ENCODE measurements at regions not wholly inside any gene's neighbourhood (a gene's known extent, or its start where the extent isn't known, plus 50 kb on each side); places are given as distances from the start of the nearest gene placed in this dataset.
"Not testable (repeated sequence)": the region's sequence is repeated elsewhere in the genome, so short reads cannot be mapped to it uniquely, and the experiment has no call there.

GRCh38 chr1:219839595-219839994, 88.8 kb downstream of the SLC30A10 start:
- H3K18ac ChIP-seq (ENCODE audit: low read length); H2AK5ac ChIP-seq (ENCODE audit: low read length); H3K4me3 ChIP-seq (ENCODE audit: low read depth, low read length); H2BK5ac ChIP-seq (ENCODE audit: low read depth, low read length, poor library complexity); H3K4ac ChIP-seq (ENCODE audit: low read depth, low read length); H3K27me3 ChIP-seq (ENCODE audit: insufficient read depth, low read length); H2BK120ac ChIP-seq (ENCODE audit: insufficient read depth, low read length, poor library complexity); H2AFZ ChIP-seq (ENCODE audit: insufficient read depth, low read length, poor library complexity); DNase-seq; H3K9ac ChIP-seq (ENCODE audit: low read length); H3K14ac ChIP-seq (ENCODE audit: low read length); H3K79me2 ChIP-seq (ENCODE audit: control insufficient read depth, insufficient read depth, low read length, poor library complexity); H4K12ac ChIP-seq (ENCODE audit: low read depth, low read length); H3K4me1 ChIP-seq (ENCODE audit: control insufficient read depth in 1 of 2, insufficient read depth in 2 of 2, low read length in 2 of 2); H3K27ac ChIP-seq (ENCODE audit: low read depth, low read length); H2BK12ac ChIP-seq (ENCODE audit: low read length); H3K79me1 ChIP-seq (ENCODE audit: low read length); H3K9me3 ChIP-seq (ENCODE audit: insufficient read depth, low read depth, low read length); H3K23ac ChIP-seq (ENCODE audit: low read length); H3K36me3 ChIP-seq (ENCODE audit: control insufficient read depth in 1 of 2, insufficient read depth in 2 of 2, low read length in 2 of 2): not testable (repeated sequence)
- H4K8ac ChIP-seq (ENCODE audit: low read depth, low read length): peak overlapping the region; percentile 10
- WGBS (ENCODE audit: extremely low coverage, insufficient coverage, insufficient read length): no CpG with 5 or more reads among the region's 15 CpGs
- peak overlapping the region; percentile 31 for H3K4me2 ChIP-seq (ENCODE audit: low read length)
- H4K91ac ChIP-seq (ENCODE audit: low read depth, low read length): peak overlapping the region; percentile 37

DNA sequence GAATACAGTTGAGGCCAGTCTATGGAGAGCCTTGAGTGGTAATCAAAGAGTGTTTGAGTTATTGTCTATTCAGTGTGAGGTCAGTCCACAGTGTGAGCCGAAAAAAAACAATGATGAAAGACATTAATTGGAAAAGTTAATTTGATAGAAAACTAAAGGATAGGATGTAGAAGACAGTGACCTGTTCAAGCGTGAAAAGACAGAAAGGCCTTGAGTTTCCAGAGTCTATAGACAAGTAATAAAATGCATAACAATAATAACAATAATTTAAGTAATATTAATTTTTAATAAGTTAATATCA, 90.4 kb downstream of the SLC30A10 start:
- no peaks in the 10 kb centered on the region for H3K9me3 ChIP-seq (ENCODE audit: insufficient read depth, low read depth, low read length)
- no peak for DNase-seq
- no peak overlapping the region for H2BK12ac ChIP-seq (ENCODE audit: low read length)
- no peak overlapping the region for H3K4me2 ChIP-seq (ENCODE audit: low read length)
- no peak overlapping the region for H2AK5ac ChIP-seq (ENCODE audit: low read length)
- H2BK5ac ChIP-seq (ENCODE audit: low read depth, low read length, poor library complexity): no peak overlapping the region
- no peak overlapping the region for H3K27ac ChIP-seq (ENCODE audit: low read depth, low read length)
- no peak overlapping the region for H4K91ac ChIP-seq (ENCODE audit: low read depth, low read length)
- no peak overlapping the region for H2AFZ ChIP-seq (ENCODE audit: insufficient read depth, low read length, poor library complexity)
- no peak overlapping the region for H3K4me3 ChIP-seq (ENCODE audit: low read depth, low read length)
- no peak overlapping the region for H4K12ac ChIP-seq (ENCODE audit: low read depth, low read length)
- H3K23ac ChIP-seq (ENCODE audit: low read length): no peak overlapping the region
- H4K8ac ChIP-seq (ENCODE audit: low read depth, low read length): no peak overlapping the region
- no peaks in the 10 kb centered on the region for H3K27me3 ChIP-seq (ENCODE audit: insufficient read depth, low read length)
- H3K79me2 ChIP-seq (ENCODE audit: control insufficient read depth, insufficient read depth, low read length, poor library complexity): no peaks in the 10 kb centered on the region
- no peaks in the 10 kb centered on the region for H3K79me1 ChIP-seq (ENCODE audit: low read length)
- no peaks in the 10 kb centered on the region for H3K36me3 ChIP-seq (ENCODE audit: control insufficient read depth in 1 of 2, insufficient read depth in 2 of 2, low read length in 2 of 2)
- no peak overlapping the region for H3K18ac ChIP-seq (ENCODE audit: low read length)
- no peak overlapping the region for H3K9ac ChIP-seq (ENCODE audit: low read length)
- no peak overlapping the region for H3K14ac ChIP-seq (ENCODE audit: low read length)
- peaks cover 2 to 4% of the 10 kb centered on the region in 2 experiments for H3K4me1 ChIP-seq (ENCODE audit: control insufficient read depth in 1 of 2, insufficient read depth in 2 of 2, low read length in 2 of 2)
- no peak overlapping the region for H3K4ac ChIP-seq (ENCODE audit: low read depth, low read length)
- H2BK120ac ChIP-seq (ENCODE audit: insufficient read depth, low read length, poor library complexity): no peak overlapping the region
- no CpG with 5 or more reads among the region's 2 CpGs for WGBS (ENCODE audit: extremely low coverage, insufficient coverage, insufficient read length)

- no peak overlapping the region for H2AFZ ChIP-seq (ENCODE audit: insufficient read depth, low read length, poor library complexity)
- no peak overlapping the region for H2BK5ac ChIP-seq (ENCODE audit: low read depth, low read length, poor library complexity)
- no CpG with 5 or more reads among the region's 7 CpGs for WGBS (ENCODE audit: extremely low coverage, insufficient coverage, insufficient read length)
- H2BK120ac ChIP-seq (ENCODE audit: insufficient read depth, low read length, poor library complexity): no peak overlapping the region
- H3K79me2 ChIP-seq (ENCODE audit: control insufficient read depth, insufficient read depth, low read length, poor library complexity): no peaks in the 10 kb centered on the region
- peak; percentile 38 to 79 for DNase-seq
- H3K14ac ChIP-seq (ENCODE audit: low read length): no peak overlapping the region
- no peak overlapping the region for H2AK5ac ChIP-seq (ENCODE audit: low read length)
- no peak overlapping the region for H2BK12ac ChIP-seq (ENCODE audit: low read length)
- H4K12ac ChIP-seq (ENCODE audit: low read depth, low read length): no peak overlapping the region
- no peak overlapping the region for H3K9ac ChIP-seq (ENCODE audit: low read length)
- no peak overlapping the region for H3K4me2 ChIP-seq (ENCODE audit: low read length)
- H3K36me3 ChIP-seq (ENCODE audit: control insufficient read depth in 1 of 2, insufficient read depth in 2 of 2, low read length in 2 of 2): no peaks in the 10 kb centered on the region
- no peak overlapping the region for H3K23ac ChIP-seq (ENCODE audit: low read length)
- H3K4me3 ChIP-seq (ENCODE audit: low read depth, low read length): no peak overlapping the region
- H3K79me1 ChIP-seq (ENCODE audit: low read length): no peaks in the 10 kb centered on the region
- no peak overlapping the region for H4K91ac ChIP-seq (ENCODE audit: low read depth, low read length)
- H3K4ac ChIP-seq (ENCODE audit: low read depth, low read length): no peak overlapping the region
- H4K8ac ChIP-seq (ENCODE audit: low read depth, low read length): no peak overlapping the region
- H3K9me3 ChIP-seq (ENCODE audit: insufficient read depth, low read depth, low read length): no peaks in the 10 kb centered on the region
- no peaks in the 10 kb centered on the region for H3K27me3 ChIP-seq (ENCODE audit: insufficient read depth, low read length)
- peaks cover 2 to 4% of the 10 kb centered on the region in 2 experiments for H3K4me1 ChIP-seq (ENCODE audit: control insufficient read depth in 1 of 2, insufficient read depth in 2 of 2, low read length in 2 of 2)
- no peak overlapping the region for H3K18ac ChIP-seq (ENCODE audit: low read length)
- no peak overlapping the region for H3K27ac ChIP-seq (ENCODE audit: low read depth, low read length)
Measured at GRCh38 chr1:219837274-219837993, 90.9 kb downstream of the SLC30A10 start.

GRCh38 chr1:219834314-219834917, 93.9 kb downstream of the SLC30A10 start:
- no peaks in the 10 kb centered on the region for H3K27me3 ChIP-seq (ENCODE audit: insufficient read depth, low read length)
- no peak overlapping the region for H3K4me2 ChIP-seq (ENCODE audit: low read length)
- no peak overlapping the region for H3K27ac ChIP-seq (ENCODE audit: low read depth, low read length)
- no peak overlapping the region for H2BK5ac ChIP-seq (ENCODE audit: low read depth, low read length, poor library complexity)
- H4K12ac ChIP-seq (ENCODE audit: low read depth, low read length): no peak overlapping the region
- H2AFZ ChIP-seq (ENCODE audit: insufficient read depth, low read length, poor library complexity): no peak overlapping the region
- no peak overlapping the region for H3K9ac ChIP-seq (ENCODE audit: low read length)
- no peaks in the 10 kb centered on the region for H3K79me1 ChIP-seq (ENCODE audit: low read length)
- no peak overlapping the region for H3K23ac ChIP-seq (ENCODE audit: low read length)
- H2AK5ac ChIP-seq (ENCODE audit: low read length): no peak overlapping the region
- H3K18ac ChIP-seq (ENCODE audit: low read length): no peak overlapping the region
- H3K4me3 ChIP-seq (ENCODE audit: low read depth, low read length): no peak overlapping the region
- H4K91ac ChIP-seq (ENCODE audit: low read depth, low read length): no peak overlapping the region
- no peaks in the 10 kb centered on the region for H3K79me2 ChIP-seq (ENCODE audit: control insufficient read depth, insufficient read depth, low read length, poor library complexity)
- H2BK12ac ChIP-seq (ENCODE audit: low read length): no peak overlapping the region
- H3K9me3 ChIP-seq (ENCODE audit: insufficient read depth, low read depth, low read length): no peaks in the 10 kb centered on the region
- peaks cover 0 to 2% of the 10 kb centered on the region in 2 experiments for H3K4me1 ChIP-seq (ENCODE audit: control insufficient read depth in 1 of 2, insufficient read depth in 2 of 2, low read length in 2 of 2)
- H3K4ac ChIP-seq (ENCODE audit: low read depth, low read length): no peak overlapping the region
- no peak overlapping the region for H4K8ac ChIP-seq (ENCODE audit: low read depth, low read length)
- no peak overlapping the region for H2BK120ac ChIP-seq (ENCODE audit: insufficient read depth, low read length, poor library complexity)
- no peak for DNase-seq
- H3K36me3 ChIP-seq (ENCODE audit: control insufficient read depth in 1 of 2, insufficient read depth in 2 of 2, low read length in 2 of 2): no peaks in the 10 kb centered on the region
- WGBS (ENCODE audit: extremely low coverage, insufficient coverage, insufficient read length): no CpG with 5 or more reads among the region's 8 CpGs
- H3K14ac ChIP-seq (ENCODE audit: low read length): no peak overlapping the region
